ENCODE measurements at regions not wholly inside any gene's neighbourhood (a gene's known extent, or its start where the extent isn't known, plus 50 kb on each side); places are given as distances from the start of the nearest gene placed in this dataset.

- TF ChIP-seq POLR2AphosphoS5 (IDR thresholded peaks at IDR 0.05) (no peak), CTCF (IDR thresholded peaks at IDR 0.05 in 8 of 11, conservative IDR thresholded peaks at IDR 0.05 in 3 of 11) (no peak), POLR2A (IDR thresholded peaks at IDR 0.05) (no peak)
Measured at GRCh38 chr15:93762036-93762435, 469.3 kb upstream of the MCTP2 start.

Measured in spleen (tissue), 7 donors.